H1 (cell line): ENCODE measurements at regions not wholly inside any gene's neighbourhood (a gene's known extent, or its start where the extent isn't known, plus 50 kb on each side); places are given as distances from the start of the nearest gene placed in this dataset.

Experiments
- E2F6 ChIP-seq: IDR thresholded peaks from 2 replicates; pipeline ENCODE4 v1.6.1; 2012; ENCODE audit warnings: inconsistent platforms
- EP300 ChIP-seq, 2 experiments: IDR thresholded peaks; 1 replicate in 1 of 2; 2 replicates in 1 of 2; pipeline ENCODE4 v1.6.1; 2011 to 2012; ENCODE audit warnings: low read depth in 2 of 2, low read length in 2 of 2, mild to moderate bottlenecking in 2 of 2, borderline replicate concordance in 1 of 2, inconsistent platforms in 1 of 2, moderate library complexity in 1 of 2
- EZH2 ChIP-seq: fragments of 200-600 bp; sonication (generic); IDR thresholded peaks from 2 replicates; pipeline ENCODE4 v1.7.1; 2012; ENCODE audit warnings: low read depth, mild to moderate bottlenecking, moderate library complexity, low read length, inconsistent platforms; ENCODE audit not compliant: severe bottlenecking
- NANOG ChIP-seq: IDR thresholded peaks from 2 replicates; pipeline ENCODE4 v1.6.1; 2011; ENCODE audit warnings: low read length, low read depth, mild to moderate bottlenecking, inconsistent platforms; ENCODE audit not compliant: insufficient read depth, poor library complexity, severe bottlenecking
- POLR2A ChIP-seq, 2 experiments: IDR thresholded peaks; 1 replicate in 1 of 2; 2 replicates in 1 of 2; pipeline ENCODE4 v1.6.1; 2011; ENCODE audit warnings: low read depth in 2 of 2, low read length in 2 of 2, mild to moderate bottlenecking in 2 of 2; ENCODE audit errors: control extremely low read depth in 1 of 2
- RAD21 ChIP-seq, 2 experiments: IDR thresholded peaks in 1 of 2; conservative IDR thresholded peaks in 1 of 2; 2 replicates each; pipeline ENCODE4 v1.6.1; 2011; ENCODE audit warnings: low read depth in 2 of 2, low read length in 2 of 2, improper control_type of control experiment in 1 of 2, inconsistent platforms in 1 of 2, mild to moderate bottlenecking in 1 of 2, moderate library complexity in 1 of 2
- SP1 ChIP-seq: IDR thresholded peaks from 2 replicates; pipeline ENCODE4 v1.6.1; 2011; ENCODE audit warnings: low read depth, low read length
- TAF7 ChIP-seq: optimal IDR thresholded peaks from 2 replicates; pipeline ENCODE3; 2011; ENCODE audit warnings: low read depth, mild to moderate bottlenecking, inconsistent platforms, low read length, moderate library complexity, borderline replicate concordance
- TBP ChIP-seq: IDR thresholded peaks from 2 replicates; pipeline ENCODE4 v1.6.1; 2011; ENCODE audit warnings: low read depth, low read length, improper control_type of control experiment
- TEAD4 ChIP-seq: IDR thresholded peaks from 2 replicates; pipeline ENCODE4 v1.6.1; 2012; ENCODE audit warnings: low read depth, low read length, inconsistent platforms, mixed read lengths
- ZNF274 ChIP-seq: IDR thresholded peaks from 2 replicates; pipeline ENCODE4 v1.7.0; 2012; ENCODE audit warnings: low read length, borderline replicate concordance; ENCODE audit errors: extremely low read depth
- TF ChIP-seq, protein P1 (sequence below), 3 experiments: IDR thresholded peaks; 1 replicate in 2 of 3; 2 replicates in 1 of 3; pipeline versions ENCODE4 v1.5.1 to v1.6.1; 2011; ENCODE audit warnings: low read length in 3 of 3, mild to moderate bottlenecking in 3 of 3, inconsistent platforms in 2 of 3, low read depth in 1 of 3, moderate library complexity in 1 of 3; ENCODE audit not compliant: insufficient read depth in 1 of 3; ENCODE audit errors: control extremely low read depth in 1 of 3
- TF ChIP-seq, protein P2 (sequence below): IDR thresholded peaks from 2 replicates; pipeline ENCODE4 v1.6.1; 2011; ENCODE audit warnings: low read depth, mild to moderate bottlenecking, low read length; ENCODE audit not compliant: insufficient read depth

GRCh38 chr6:87791982-87792381 is 89.9 kb upstream of the AKIRIN2 start:
- TF ChIP-seq, protein P1, sequence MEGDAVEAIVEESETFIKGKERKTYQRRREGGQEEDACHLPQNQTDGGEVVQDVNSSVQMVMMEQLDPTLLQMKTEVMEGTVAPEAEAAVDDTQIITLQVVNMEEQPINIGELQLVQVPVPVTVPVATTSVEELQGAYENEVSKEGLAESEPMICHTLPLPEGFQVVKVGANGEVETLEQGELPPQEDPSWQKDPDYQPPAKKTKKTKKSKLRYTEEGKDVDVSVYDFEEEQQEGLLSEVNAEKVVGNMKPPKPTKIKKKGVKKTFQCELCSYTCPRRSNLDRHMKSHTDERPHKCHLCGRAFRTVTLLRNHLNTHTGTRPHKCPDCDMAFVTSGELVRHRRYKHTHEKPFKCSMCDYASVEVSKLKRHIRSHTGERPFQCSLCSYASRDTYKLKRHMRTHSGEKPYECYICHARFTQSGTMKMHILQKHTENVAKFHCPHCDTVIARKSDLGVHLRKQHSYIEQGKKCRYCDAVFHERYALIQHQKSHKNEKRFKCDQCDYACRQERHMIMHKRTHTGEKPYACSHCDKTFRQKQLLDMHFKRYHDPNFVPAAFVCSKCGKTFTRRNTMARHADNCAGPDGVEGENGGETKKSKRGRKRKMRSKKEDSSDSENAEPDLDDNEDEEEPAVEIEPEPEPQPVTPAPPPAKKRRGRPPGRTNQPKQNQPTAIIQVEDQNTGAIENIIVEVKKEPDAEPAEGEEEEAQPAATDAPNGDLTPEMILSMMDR (IDR thresholded peaks at IDR 0.05; ENCODE audit: control extremely low read depth in 1 of 3, insufficient read depth in 1 of 3, low read depth in 1 of 3, low read length in 3 of 3): no peak
- no peak for TF ChIP-seq EP300 (IDR thresholded peaks at IDR 0.05; ENCODE audit: borderline replicate concordance in 1 of 2, low read depth in 2 of 2, low read length in 2 of 2)
- no peak for TF ChIP-seq RAD21 (IDR thresholded peaks at IDR 0.05 in 1 of 2, conservative IDR thresholded peaks at IDR 0.05 in 1 of 2; ENCODE audit: low read depth in 2 of 2, low read length in 2 of 2)
- no peak for TF ChIP-seq EZH2
- TF ChIP-seq, protein P2, sequence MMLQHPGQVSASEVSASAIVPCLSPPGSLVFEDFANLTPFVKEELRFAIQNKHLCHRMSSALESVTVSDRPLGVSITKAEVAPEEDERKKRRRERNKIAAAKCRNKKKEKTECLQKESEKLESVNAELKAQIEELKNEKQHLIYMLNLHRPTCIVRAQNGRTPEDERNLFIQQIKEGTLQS: no peak
- no peak for TF ChIP-seq POLR2A (IDR thresholded peaks at IDR 0.05; ENCODE audit: control extremely low read depth in 1 of 2, low read depth in 2 of 2, low read length in 2 of 2)
- no peak for TF ChIP-seq TBP
- no peak for TF ChIP-seq E2F6
- TF ChIP-seq TEAD4: no peak
- no peak for TF ChIP-seq NANOG
- TF ChIP-seq ZNF274: no peak
- no peak for TF ChIP-seq TAF7
- no peak for TF ChIP-seq SP1
